Stimulated activated CD8-positive, alpha-beta memory T cell treated with anti-CD3 and anti-CD28 coated beads, Interleukin-12 subunit alpha, Interleukin-12 subunit beta, amount 100 ng/mL, for 24 hours (primary cell): ENCODE measurements at regions not wholly inside any gene's neighbourhood (a gene's known extent, or its start where the extent isn't known, plus 50 kb on each side); places are given as distances from the start of the nearest gene placed in this dataset.
A peak's percentile ranks its signal among the peaks of the same experiment; 100 is the strongest.
"Not testable (repeated sequence)": the region's sequence is repeated elsewhere in the genome, so short reads cannot be mapped to it uniquely, and the experiment has no call there.

Experiments
- DNase-seq: peaks from one replicate; pipeline ENCODE4 v3.0.0-alpha.2; 2020; ENCODE audit errors: extremely low read depth

DNA sequence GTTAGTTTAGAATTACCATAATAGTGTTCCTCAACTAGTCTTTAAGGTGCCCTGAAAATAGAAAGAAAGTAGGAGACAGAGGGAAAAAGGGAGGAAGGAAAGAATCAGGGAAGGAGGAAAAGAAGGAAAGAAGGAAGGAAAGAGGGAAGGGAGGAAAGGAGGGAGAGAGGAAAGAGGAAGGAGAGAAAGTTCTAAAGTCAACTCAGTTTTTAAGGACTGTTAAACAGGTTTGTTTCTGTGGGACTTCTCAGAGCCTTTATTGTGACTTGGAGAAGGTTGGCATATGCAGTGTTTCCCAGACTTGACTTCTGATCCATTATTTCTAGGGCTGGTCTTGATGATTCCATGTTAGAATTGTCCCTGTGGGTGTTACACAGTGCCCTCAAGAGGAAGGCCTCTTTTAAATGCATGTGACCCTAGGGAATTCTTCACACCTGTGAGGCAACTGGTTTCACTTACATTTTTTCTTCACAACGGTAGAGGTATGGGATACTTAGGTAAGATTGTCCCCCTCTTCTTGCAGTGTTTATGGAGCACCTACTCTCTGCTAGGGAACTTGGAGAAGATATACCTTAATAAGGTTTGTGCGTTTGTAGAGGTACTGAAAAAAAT, 132.7 kb upstream of the GMDS start:
- DNase-seq: no peak

DNA sequence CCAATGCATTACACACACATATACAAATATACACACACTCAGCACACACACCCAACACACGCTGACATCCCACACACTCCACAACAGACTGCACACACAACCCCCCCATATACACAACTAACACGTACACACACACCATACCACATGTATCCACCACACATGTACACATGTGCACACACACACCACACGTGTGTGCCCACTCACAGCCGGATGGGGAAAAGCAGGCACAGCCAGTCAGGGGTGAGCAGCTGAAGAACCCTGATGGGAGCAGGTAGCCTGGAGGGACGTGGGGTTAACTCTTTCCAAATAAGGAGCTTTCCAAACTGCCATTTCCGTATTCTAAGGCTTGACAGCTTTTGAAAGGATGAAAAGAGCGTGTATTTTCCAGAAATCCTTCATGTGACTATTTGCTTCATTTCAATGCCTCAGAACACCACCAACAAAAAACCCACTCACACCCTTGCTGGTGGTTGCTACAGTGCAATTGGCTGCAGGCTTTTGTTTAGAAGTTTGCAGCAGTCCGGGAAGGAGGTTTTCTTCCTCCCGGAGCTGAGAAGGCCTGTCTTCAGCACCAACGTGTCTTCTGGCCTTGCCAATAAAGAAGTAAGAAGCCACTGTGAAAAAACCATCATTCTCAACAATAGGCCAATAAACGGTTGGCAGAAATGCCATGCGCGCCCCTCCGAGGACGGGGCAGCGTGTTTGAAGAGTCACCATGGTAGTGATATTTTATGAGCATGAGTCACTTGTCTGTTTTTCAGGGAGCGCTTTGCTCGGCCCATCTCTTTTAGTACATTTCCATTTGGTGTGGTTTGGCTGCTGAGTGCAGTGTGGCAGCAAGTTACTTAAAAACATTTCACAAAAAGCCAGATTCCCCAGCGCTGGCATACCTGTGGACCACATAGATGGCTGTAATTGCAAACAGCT, 131.3 kb upstream of the GMDS start:
- no peak for DNase-seq

DNA sequence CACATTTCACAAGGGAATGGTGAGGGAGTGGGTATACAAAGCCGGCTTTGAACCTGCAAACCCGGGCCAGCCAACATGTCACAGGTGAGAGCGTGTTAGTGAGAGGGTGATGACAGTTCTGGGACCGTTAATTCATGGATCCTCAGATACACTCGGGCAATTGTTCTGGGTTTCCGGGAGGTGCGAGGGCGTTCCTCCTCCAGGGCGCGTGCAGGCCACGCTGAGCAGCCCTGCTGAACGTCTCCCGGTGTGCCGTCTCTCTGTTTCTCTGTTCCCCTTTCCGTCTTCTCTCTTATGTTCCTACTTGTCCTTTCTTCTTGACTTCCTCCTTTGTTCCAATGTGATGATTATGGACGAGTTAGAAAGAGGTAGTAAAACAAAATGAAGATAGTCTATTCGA, 130.0 kb upstream of the GMDS start:
- no peak for DNase-seq

DNA sequence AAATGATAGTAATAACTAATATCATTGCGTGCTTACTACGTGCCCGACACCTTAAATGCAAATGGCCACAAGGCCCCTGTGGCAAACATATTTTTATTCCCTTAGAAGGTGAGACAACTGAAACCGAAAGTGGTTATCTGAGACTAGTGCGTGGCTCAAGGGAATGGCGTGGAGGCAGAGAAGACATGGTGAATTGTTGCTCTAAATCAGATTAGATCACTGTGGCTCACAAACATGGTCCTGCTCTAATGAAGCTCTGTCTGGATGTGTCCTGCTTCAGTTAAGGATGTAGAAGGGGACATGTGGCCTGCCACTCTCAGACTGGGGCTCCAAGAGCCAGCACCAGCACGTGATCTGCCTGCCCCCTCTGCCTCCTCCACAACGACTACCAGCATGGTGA, 124.2 kb upstream of the GMDS start:
- no peak for DNase-seq

DNA sequence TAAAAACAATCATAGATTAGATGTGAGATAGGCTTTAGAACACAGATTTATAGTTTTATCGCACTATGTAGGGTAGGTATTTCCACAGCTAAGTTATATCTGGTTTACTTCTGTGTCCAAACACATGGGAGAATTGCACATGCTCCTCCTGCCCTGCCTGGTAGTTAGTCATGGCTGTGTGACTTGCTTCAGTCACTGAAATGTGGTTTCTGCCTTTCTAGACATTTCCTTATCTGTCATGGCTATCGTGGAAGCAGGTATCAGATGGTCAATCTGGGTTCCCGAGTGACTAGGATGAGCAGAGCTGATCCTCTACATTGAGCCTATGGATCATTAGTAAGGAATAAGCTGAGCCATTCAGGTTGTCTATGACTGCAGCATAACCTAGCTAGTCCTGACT, 117.8 kb upstream of the GMDS start:
- DNase-seq: no peak

- DNase-seq: no peak
These were observed 115.8 kb upstream of the GMDS start for GRCh38 chr6:2361195-2361594.

DNA sequence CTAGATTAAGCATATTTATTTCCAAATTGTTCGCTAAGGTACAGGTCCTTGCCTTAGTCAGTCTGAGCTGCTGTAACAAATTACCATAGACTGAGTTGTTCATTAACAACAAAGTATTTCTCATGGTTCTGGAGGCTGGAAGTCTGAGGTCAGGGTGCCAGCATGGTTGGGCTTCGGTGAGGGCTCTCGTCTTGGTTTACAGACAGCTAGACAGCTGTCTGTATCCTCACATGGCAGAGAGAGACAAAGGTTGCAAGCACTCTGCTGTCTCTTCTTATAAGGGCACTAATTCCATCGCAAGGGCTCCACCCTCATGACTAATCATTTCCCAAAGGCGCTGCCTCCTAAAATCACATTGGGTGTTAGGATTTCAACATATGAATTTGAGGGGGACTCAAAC, 115.3 kb upstream of the GMDS start:
- DNase-seq: no peak

- no peak for DNase-seq
These were observed 114.7 kb upstream of the GMDS start for GRCh38 chr6:2360126-2360525.

- DNase-seq: no peak
These were observed 109.7 kb upstream of the GMDS start for GRCh38 chr6:2355150-2355549.

DNA sequence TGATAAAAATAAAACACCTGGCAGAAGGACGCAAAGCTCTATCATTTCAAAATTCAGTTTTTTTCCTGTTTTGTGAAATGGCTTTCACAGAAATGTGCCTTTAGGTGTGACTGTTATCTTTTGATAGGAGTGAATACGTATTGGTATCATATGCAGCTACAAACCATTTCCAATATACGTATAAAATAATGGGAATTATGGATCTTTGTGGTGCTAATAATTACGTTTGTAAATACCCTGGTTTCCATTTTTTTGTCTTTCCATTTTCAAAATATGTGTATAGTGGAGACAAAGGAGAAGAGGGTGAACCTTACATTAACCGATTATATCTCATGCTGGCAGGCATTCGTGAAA, 108.7 kb upstream of the GMDS start:
- DNase-seq: no peak

DNA sequence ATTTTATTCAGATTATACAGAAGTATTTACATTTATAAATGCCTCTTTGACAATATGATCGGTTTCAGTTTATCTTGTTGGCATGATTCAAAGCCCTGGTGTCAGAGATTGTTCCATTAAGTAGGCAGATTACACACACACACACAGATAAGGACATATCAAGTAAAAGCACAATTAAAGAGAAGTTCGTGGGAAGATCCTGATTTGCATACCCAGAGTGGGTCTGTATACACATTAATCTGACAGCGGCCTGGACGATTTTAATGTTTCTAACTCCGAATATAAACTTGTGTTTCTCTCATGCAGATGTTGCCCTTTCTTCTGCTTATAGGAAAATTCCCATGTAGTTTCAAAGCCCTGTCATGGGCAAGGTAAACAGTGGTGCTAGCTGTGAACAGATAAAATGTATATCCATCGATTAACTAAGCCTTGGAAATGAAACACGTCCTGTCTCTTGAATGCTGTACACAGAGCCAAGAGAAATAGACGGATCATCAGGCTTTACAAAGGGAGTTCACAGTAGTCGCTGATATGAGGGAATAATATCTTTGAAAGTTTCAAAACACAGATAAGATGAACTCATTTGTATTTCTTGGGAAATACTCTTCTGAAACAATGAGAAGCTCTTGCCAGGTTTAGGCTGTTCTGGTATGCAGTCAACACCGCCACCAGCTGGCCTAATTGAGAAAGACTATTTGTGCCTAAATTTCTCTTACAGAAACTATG, 108.2 kb upstream of the GMDS start:
- DNase-seq: peak; percentile 8

DNA sequence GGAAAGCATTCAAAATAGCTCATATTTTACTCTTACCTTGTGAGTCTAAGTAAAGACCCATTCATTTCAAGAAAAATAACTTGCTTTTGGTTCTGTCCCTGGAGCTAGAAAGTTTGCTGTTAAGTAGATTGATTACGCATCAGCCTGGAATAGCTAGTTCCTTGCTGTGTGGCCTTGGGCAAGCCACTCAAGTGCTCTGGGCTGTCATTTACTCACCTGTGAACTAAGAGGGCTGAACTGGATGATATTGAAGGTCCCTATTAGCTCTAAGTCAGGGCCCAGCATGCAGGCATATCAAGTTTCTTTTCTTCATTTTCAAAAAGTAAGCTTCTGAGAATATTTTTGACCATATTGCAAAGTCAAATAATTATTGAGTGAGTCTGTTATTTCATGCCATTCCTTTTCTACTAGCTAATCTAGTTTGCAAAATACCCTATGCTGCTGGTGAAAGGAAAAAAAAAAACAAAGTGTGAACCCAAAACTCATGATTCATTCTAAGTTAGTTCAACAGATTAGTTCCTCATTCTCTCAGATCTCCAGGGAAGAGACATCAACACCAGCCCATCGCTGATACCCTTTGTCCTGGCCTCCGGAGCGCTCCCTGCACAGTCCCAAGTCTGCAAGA, 106.5 kb upstream of the GMDS start:
- no peak for DNase-seq

- DNase-seq: no peak
These were observed 105.7 kb upstream of the GMDS start for GRCh38 chr6:2351090-2351489.

DNA sequence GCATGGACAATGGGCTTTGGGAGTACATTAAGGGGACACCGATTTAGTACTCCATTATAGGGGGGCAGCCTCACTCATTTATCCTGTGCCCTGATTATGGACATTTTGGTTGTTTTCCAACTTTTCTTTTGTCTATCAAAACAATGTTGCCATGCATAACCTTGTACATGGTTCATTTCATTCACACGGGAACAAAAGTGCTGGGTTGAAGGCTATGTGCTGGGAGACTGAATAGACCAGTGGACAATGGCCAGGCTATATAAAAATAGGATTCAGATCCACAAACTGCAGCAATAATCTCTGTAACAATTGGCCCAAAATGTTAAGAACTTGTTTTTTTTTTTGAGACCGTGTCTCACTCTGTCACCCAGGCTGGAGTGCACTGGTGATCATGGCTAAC, 100.7 kb upstream of the GMDS start:
- DNase-seq: no peak

DNA sequence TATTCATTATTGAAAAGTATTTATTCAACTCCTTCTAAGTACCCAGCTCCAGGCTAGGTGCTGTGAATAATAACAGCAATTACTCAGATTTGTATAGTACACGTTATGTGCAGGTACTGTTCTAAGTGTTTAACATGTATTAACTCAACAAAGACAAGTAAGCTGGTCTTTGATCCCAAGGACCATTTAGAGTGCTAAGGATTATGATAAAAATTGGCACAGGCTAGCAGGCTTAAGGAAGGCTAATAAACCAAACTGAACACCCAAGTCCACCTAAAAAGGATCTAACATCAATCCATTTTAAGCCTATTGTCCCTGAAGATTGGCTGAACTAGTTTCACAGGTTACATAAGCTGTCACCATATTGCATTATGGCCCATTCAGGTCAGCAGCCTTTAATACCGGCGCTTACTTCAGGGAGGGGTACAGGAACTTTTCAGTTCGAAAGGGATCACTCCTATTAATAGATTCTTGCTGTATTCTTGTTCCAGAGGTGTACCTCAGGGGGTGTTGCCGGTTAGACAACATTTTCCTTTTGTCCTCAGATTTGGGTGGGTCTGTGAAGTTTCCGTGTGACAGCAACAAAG, 99.0 kb upstream of the GMDS start:
- DNase-seq: no peak

GRCh38 chr6:2327591-2327990, 82.2 kb upstream of the GMDS start:
- no peak for DNase-seq

- no peak for DNase-seq
These were observed 79.0 kb upstream of the GMDS start for GRCh38 chr6:2324166-2324953.

GRCh38 chr6:2317498-2317897, 72.1 kb upstream of the GMDS start:
- not testable (repeated sequence) for DNase-seq

- DNase-seq: no peak
These were observed 69.2 kb upstream of the GMDS start for GRCh38 chr6:2314641-2315040.

- no peak for DNase-seq
These were observed 64.6 kb upstream of the GMDS start for GRCh38 chr6:2310042-2310441.

GRCh38 chr6:2309122-2309521, 63.7 kb upstream of the GMDS start:
- no peak for DNase-seq
